ENCODE measurements at regions not wholly inside any gene's neighbourhood (a gene's known extent, or its start where the extent isn't known, plus 50 kb on each side); places are given as distances from the start of the nearest gene placed in this dataset.

GRCh38 chr17:16888413-16889087, 83.4 kb downstream of the TNFRSF13B start:
- TF ChIP-seq CTCF (IDR thresholded peaks at IDR 0.05) (no peak), POLR2A (IDR thresholded peaks at IDR 0.05) (no peak)
